GM18858 (cell line): ENCODE measurements at regions not wholly inside any gene's neighbourhood (a gene's known extent, or its start where the extent isn't known, plus 50 kb on each side); places are given as distances from the start of the nearest gene placed in this dataset.

Experiments used
- ATAC-seq: cut with Tn5 transposase; IDR thresholded peaks from one replicate; pipeline ENCODE4 v1.9.1; 2021; ENCODE audit not compliant: unreplicated experiment

DNA sequence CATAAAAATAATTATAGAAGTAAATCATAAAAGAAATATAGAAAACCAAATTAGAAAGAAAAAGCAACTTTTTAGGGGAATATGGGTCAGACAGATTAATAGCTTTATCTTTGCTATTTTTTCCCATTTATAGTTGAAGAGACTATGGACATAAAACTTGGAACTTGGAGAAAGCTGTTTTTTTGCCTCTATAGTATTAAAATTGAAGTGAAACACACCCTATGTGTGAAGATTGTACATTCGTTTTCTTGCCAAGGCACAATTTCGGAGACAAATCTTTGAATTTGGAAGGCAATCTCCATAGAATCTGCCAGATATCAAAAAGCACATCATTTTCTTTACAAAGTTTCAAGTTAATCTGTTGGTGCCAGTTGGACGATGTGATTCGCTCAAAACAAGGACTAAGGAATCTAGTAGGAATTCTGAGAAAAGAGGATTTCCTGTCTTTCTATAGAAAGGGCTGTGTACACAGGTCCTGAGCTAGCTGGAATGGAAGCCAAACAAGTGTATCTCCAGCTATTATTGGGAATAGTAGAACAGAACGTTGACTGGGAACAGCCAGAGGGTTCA lies 156.3 kb downstream of the SLC7A11 start:
- no peak for ATAC-seq

DNA sequence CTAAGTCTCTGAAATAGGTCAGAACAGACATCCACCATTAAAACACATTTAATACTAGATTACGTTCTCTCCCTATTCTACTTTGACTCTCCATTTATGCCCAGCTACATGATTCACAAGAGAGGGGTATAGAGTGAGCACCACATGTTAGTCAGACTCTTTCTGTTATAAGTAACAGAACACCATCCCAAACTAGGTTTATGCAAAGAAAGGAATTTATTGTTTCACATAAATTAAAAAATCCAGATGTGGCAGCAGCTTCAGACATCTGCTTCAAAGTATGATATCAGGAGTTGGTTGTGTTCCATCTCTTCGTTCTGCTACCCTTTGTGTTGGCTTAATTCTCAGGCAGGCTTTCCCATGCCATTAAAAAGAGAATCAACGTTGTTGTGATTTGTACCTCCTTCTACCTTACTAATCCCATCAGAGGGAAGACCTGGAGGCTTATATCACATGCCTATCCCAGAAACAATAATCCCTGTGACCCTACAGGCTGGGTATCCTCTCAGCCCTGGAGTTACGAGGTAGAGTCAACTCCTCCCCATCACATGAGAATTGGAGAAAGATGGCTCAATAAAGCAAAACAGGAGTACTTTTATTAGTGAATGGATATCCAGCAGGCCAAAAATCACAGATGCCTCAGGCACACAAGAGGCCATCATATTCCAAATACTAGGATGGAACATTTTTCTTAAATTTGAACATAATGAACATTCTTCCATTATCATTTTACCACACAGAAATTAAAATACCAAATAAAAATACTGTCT lies 163.2 kb downstream of the SLC7A11 start:
- no peak for ATAC-seq

DNA sequence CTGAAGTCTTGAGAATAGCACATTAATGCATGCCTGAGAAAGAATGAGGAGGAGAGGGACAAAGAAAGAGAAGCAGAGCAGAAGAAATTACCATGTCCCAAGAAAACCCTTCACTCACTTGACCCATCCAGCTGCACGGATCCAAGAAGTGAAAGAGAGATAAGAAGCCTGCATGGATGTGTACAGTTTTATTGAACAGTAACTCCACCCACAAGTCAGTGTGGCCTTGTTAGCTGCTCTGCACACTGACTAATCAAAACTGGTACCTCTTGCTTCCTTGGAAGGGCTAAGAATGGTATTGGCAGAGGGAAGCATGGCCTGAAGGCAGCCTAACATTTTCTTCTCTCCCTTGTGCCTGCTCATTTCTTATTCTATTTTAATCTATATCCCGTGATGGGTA lies 163.9 kb downstream of the SLC7A11 start:
- ATAC-seq = no peak

DNA sequence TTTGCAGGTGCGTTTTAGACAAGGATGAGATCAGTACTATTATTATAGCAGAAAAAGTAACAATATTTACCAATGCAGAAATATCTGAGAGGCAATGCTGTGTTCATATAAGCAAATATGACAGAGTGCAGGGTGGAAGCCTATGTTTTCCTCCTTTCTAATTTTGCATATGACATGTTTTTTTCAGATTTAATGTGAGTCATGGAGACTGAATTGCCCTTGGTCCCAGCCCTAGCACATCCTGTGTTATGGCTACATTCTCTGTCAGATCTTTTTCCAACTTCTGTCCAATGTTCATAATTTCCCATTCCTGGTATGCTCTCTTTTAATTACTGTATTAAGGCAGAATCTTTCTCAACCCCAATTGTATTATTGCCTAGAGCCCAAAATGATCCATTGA lies 165.6 kb downstream of the SLC7A11 start:
- ATAC-seq = no peak

DNA sequence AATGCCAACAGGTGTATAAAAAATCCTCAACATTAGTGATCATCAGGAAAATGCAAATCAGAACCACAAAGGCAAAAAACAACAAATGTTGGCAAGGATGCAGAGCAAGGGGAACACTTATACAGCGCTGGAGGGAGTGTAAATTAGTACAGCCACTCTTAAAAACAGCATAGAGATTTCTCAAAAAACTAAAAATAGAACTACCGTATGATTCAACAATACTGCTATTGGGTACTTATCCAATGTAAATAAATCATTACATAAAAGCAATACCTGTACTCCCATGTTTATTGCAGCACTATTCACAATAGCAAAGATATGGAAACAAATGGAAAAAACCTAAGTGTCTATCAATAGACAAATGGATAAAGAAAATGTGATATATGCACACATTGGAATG lies 171.3 kb downstream of the SLC7A11 start:
- no peak for ATAC-seq

DNA sequence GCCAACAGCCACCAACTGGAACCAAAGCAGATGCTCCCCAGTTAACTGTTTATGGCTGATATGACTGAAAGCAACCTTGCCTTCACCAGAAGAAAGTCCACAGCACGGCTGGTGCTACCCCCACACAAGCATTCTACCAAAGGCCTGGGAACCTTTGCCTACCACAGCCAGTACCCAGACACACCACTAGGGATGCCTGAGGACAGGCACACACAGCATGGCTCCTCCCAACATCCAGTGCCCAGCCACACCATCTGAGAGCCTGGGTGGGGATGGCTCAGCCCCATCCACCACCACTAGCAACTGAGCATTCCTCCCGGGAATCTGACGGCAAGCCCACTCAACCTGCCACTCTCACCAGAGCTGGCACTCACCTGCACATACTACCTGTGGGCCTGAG lies 178.6 kb downstream of the SLC7A11 start:
- ATAC-seq = no peak

DNA sequence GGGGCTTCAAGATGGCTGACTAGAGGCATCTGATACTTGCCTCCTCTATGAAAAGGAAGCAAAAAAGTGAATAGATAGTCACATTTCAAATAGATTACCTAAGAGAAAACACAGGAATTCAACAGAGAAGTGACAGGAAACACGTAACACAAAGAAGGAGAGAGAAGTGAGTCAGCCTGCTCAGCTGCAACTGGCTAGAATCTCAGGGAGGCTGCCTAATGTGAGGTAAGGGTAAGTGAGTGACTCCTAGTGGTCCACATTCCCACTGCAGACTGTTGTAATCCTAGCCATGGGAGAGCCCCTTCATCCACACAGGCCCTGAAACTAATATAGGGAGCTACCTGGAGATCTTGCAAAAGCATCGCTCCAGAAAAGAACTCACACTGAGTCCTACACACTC lies 179.2 kb downstream of the SLC7A11 start:
- ATAC-seq = no peak

DNA sequence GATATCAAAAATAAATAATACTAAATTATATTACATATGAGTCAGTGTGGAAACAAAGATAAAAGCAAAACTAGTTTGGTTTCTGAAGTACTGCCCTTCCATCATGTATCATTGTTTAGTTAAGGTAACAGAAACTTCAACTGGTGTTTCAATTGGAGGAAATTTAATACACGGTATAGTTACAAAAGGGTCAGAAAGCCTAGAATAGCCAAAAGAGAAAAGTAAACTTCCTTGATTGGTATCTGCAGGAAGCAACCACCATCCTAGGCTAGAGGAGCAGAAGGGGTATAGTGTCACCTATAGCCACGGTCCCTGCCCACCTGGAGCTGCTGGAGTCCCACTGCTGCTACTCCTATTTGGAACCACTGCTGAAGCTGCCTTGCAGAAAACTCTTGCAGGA lies 185.6 kb downstream of the SLC7A11 start:
- ATAC-seq = no peak

DNA sequence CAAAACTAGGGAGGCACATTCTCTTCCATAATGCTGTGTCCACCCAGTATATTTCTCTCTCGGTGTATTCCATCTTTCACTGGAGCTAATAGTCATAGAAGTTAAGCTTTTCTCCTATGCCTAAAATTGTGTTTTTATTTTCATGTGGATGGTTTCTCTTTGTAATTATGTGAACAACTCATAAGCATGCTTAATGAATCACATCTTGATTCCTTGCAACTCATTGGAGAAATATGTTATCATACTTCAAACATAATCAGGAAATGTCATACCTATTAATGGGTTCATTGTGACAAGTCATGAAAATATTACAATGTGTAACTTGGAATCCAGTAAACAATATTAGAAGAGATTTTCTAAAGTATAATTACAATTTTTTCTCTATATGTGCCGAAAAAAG lies 186.3 kb downstream of the SLC7A11 start:
- no peak for ATAC-seq

DNA sequence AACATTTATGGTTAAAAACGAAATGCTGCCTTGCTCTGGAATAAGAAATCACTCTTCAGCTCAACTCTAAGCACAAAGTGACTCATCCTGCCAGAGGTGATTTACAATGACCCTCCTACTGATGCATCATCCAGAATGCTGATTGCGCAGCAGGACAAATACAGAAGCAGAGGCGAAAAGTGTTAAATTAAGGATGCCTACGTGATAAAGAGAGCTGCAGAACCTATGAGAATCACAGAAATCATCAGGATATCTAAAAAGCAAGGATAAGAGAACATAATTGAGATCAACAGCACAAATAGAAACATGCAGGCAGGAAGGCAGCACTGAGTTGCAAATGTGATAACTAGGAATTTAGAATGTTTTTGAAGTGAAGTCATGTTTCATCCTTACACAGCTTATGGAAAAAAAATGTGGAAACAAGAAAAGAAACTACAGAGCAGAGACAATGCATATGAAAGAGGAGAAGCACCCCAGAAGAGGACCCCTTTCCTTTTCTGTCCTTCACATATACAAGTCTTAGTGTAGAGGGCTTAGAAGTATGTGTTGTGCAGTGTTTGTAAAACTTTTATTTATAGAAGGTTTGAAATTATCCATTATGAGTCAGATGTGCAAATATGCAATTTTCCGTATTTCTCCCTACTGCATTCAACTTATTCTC lies 188.4 kb downstream of the SLC7A11 start:
- ATAC-seq = no peak

DNA sequence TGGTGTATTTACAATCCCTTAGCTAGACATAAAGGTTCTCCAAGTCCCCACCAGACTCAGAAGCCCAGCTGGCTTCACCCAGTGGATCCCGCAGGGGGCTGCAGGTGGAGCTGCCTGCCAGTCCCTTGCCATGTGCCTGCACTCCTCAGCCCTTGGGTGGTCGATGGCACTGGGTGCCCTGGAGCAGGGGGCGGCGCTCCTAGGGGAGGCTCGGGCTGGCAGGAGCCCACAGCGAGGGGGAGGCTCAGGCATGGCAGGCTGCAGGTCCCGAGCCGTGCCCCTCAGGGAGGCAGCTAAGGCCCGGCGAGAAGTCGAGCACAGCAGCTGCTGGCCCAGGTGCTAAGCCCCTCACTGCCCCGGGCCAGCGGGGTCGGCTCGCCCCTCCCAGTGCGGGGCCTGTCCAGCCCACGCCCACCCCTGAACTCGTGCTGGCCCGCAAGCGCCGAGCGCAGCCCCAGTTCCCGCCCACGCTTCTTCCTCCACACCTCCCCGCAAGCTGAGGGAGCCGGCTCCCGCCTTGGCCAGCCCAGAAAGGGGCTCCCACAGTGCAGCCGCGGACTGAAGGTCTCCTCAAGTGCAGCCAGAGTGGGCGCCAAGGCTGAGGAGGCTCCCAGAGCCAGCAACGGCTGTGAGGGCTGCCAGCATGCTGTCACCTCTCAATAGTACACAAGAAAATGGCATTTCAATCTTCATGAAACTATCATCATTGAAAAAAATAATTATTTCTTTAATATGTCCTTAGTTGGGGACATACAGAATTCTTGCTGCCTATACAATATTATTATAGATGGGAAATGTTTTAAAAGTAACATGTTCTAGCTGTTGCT lies 189.1 kb downstream of the SLC7A11 start:
- no peak for ATAC-seq

DNA sequence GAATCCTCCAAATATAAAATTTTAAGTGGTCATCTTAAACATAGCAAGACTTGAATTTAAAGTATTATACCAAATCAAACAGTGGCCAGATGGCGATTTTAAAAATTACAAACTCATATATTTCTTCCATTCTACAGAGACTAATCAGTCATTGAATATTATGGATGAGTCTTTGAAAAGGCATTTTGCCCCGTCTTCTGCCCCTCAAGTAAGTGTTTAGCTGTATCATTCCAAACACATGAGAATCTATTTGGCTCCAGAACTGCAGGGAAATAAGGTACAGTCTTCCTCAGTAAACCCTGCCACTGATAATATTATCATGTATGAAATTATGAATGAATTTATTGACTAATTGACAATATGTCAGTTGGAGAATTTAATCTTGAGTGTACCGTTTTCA lies 191.0 kb downstream of the SLC7A11 start:
- no peak for ATAC-seq

DNA sequence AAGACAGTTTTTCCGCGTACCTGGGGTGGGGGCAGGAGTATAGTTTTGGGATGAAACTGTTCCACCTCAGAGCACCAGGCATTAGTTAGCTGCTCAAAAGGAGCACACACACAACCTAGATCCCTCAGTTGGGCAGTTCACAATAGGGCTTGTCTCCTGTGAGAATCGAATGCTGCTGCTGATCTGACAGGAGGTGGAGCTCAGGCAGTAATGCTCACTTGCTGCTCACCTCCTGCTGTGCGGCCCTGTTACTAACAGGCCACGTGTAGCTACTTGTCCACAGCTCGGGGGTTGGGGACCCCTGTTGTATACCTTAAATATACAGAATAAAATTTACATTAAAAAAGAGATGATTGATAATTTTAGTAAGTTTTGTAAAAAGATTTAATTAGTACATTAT lies 191.5 kb downstream of the SLC7A11 start:
- ATAC-seq = no peak

DNA sequence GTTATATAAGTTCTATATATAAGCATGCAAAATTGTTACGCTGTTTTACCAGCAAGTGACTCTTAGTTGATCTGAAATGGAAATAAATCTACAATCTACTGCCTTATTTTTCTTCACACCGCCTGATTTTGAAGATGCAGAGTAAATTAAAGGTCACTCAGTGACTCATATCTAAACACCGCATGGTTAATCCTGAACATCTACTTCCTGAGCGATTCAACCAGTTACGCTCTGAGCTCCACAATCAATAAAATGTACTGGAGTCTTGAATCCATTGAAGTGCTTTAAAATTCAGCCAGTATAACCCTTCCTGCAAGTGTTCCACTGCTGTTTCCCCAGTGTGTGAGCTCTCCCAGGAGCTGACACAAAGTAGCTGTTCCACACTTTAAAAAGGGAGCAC lies 192.8 kb downstream of the SLC7A11 start:
- no peak for ATAC-seq

DNA sequence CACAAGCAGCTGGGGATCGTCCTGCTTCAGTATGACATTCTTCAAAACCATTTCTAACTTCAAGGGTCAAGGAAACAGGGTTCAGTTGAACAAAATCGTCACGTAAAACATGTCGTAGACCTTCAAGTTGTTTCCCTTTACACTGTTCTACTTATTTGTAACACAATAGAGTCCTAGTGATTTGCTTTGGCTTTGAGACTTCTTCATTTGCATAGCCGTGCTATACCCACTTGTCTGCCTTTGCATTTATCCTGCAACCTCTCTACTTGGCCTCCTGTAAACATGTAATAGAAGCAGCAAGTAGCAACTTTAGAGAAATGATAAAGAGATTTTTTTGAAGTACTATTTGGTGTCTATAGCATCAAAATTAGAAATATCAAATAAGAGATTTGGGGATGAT lies 194.9 kb downstream of the SLC7A11 start:
- no peak for ATAC-seq

DNA sequence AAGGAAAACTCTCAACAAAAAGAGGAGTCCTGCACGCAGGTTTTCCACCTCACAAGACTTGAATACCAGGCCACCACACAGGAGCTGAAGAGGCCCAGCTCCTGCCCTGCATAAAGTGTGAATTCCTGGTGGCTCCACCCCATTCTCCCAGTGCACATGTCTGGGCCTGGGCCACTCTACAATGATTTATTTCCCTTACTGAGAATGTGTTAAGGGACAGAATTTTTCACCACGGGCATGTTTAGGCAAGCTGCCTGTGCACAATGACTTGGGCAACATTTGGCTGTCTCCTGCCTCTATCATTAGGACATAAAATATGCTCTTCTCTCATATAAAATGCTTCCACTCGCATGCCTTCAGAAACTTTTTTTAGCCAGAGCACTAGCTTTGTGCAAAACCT lies 197.1 kb downstream of the SLC7A11 start:
- no peak for ATAC-seq

DNA sequence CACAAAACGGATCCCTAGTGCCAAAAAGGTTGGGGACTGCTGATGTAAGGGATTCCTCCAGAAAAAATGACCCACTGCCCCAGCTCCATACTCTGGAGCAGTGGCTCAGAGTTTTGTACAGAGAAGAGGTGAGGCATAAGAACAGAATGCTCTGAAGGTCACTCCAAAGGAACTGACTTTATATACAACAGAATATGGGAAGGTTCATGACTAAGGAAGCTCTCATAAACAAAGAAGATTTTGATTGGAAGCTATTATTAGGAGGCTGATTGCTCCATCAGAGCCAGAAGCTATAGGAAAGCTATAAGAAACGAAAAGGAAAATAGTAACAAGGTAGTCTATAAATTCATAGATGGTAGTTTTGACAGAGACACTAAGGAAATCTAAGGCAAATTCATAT lies 203.1 kb downstream of the SLC7A11 start:
- ATAC-seq = no peak

DNA sequence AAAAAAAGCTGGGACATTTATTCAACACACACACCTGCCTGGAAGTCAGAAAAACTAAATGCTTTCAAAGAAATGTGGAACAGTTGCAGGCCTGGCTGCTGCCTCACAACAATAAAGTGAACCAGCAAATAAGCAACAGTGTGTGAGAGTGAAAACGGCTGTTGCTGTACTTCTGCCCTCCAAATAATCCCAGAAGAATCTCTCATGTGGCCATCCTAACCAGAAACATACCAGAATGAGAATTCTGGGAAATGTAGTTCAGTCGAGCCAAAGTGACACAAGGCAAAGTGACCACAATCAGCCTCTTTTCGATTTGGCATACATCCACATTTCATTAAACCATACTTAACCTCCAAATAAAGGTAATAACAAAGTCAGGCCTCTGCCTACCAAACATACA lies 204.5 kb downstream of the SLC7A11 start:
- no peak for ATAC-seq

DNA sequence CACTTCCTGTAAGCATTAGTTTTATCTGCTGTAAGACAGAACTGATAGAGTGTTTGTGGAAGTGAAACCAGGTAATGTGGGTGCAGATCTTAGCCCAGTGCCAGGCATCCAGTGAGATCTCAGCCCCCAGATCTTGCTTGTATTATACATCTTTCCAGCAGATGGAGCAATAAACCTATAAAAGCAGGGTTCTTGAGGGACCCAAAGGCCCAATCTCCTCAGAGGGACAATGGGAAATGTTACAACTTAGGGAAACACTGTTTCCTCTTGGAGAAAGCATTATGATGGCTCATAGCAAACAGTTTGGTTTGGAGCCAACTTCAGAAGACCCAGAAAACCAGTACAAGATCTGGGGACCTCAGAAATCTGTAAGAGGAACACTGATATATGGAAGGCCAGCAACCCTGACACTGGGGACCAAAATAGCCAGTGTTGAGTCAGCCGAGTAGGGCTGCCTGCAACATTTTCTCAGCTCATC lies 206.3 kb downstream of the SLC7A11 start:
- ATAC-seq = peak; percentile 100

DNA sequence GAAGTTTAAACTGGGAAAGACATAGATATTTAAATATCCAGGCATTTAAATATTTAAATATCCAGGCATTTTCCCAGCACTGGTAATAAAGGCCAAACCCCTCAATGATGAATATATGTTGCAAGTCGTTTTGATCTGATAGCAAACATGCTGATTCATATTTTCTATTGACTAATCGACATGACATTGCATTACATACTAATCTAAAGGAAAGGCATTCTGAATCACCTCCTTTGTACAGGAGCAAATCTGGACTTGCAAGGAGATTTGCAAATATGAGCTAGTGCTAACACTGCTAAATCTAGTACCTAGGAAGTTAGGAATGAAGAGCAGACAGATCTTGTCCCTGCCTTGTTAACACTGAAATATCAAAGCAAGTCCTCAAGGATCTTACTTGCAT lies 207.3 kb downstream of the SLC7A11 start:
- ATAC-seq = no peak

DNA sequence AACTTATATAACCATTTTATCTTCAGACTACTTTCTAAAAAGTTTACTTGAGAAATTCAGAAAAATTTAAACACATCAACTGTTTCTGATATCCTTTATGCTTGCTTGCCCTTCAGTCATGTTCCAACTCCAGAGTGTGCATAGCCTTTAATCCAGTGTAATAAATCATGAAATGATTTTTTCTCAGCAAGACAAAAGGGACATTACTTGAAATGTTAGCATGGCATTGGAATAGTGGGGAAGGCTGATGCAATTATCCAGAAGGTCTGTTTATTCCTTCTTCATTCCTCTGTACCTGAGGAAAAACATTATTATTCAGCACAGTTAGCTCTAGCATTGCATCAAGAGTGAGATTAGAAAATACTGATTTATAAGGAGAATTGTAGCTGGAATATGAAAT lies 209.9 kb downstream of the SLC7A11 start:
- ATAC-seq = no peak

DNA sequence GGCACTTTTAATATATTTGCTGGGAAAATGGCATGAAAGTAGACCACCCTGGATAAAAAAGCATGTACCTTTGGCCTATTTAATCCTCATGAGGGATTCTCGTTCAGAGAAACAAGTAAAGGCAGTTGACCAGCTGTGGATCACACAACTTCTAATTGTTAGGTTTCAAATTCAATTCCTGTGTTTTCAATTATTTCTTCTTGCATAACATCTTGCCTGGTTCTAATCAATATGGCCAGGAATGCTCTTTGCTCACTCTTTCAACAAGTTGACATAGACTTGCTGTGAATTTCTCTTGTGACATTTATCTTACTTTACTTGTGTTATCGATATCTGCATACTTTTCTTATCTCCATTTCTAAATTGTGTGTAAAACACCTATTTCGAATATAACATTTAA lies 211.8 kb downstream of the SLC7A11 start:
- no peak for ATAC-seq
